D721Med (cell line): ENCODE measurements at regions not wholly inside any gene's neighbourhood (a gene's known extent, or its start where the extent isn't known, plus 50 kb on each side); places are given as distances from the start of the nearest gene placed in this dataset.

Experiments used
- DNase-seq: peaks from one replicate; pipeline ENCODE4 v3.0.0; 2011; ENCODE audit warnings: low spot score; ENCODE audit not compliant: insufficient read length
- FAIRE-seq: peaks from 2 replicates; lab custom pipeline; 2011; peaks lifted over from hg19 to GRCh38; lab: Jason Lieb, UNC
- CTCF ChIP-seq: IDR thresholded peaks from 2 replicates; pipeline ENCODE4 v1.5.1; 2012; ENCODE audit warnings: mild to moderate bottlenecking, control low read depth; ENCODE audit not compliant: insufficient read depth; ENCODE audit errors: missing control alignments

- TF ChIP-seq CTCF = no peak
- no peak for DNase-seq
- FAIRE-seq = no peak
Measured at GRCh38 chr6:21321076-21321475, 272.5 kb upstream of the SOX4 start.

GRCh38 chr6:21321531-21321930, 272.0 kb upstream of the SOX4 start:
- DNase-seq = no peak
- no peak for TF ChIP-seq CTCF
- FAIRE-seq = no peak

- no peak for TF ChIP-seq CTCF
- no peak for FAIRE-seq
- no peak for DNase-seq
Measured at GRCh38 chr6:21323577-21323976, 270.0 kb upstream of the SOX4 start.

- no peak for TF ChIP-seq CTCF
- no peak for DNase-seq
- FAIRE-seq = no peak
Measured at GRCh38 chr6:21325201-21325856, 268.2 kb upstream of the SOX4 start.

GRCh38 chr6:21327326-21328112, 266.0 kb upstream of the SOX4 start:
- no peak for DNase-seq
- TF ChIP-seq CTCF = no peak
- FAIRE-seq = no peak

GRCh38 chr6:21331235-21331634, 262.3 kb upstream of the SOX4 start:
- no peak for FAIRE-seq
- TF ChIP-seq CTCF = no peak
- no peak for DNase-seq

- no peak for TF ChIP-seq CTCF
- DNase-seq = no peak
- no peak for FAIRE-seq
Measured at GRCh38 chr6:21332077-21332476, 261.5 kb upstream of the SOX4 start.
